NCI-H2171 (cell line): ENCODE measurements at regions not wholly inside any gene's neighbourhood (a gene's known extent, or its start where the extent isn't known, plus 50 kb on each side); places are given as distances from the start of the nearest gene placed in this dataset.
"Not testable (repeated sequence)": the region's sequence is repeated elsewhere in the genome, so short reads cannot be mapped to it uniquely, and the experiment has no call there.

Experiments
- DNase-seq: peaks from one replicate; lab custom pipeline; 2025; lab: John Stamatoyannopoulos, UW

DNA sequence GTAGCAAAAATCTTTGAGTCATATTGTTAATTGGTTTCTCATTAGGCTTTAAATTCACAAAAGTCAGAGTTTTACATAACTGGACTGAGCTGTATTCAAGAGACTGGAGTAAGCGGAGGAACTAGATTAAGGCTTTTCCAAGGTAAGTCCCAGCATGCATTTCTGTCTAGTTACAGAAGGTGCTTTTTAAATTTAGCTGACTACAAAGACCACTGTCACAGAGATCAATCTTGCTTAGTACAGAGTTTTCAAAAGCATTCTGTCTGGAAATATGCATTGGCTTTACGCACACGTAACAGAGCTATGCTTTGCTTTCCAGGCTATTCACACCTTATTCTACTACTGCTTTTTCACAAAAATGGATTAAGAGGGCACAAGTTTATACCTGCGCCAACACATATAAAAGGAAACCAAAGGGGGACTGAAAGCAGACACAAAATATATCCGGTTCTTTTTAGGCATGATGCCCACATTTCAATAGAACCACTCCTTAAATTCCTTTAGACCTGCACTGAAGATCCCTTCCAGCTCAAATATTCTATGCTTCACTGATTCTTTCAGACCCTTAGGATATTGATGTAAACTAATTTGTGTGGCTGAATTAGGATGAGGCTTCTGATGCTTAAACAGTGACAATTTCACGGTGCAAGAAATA lies 560.7 kb upstream of the CRIM1 start:
- DNase-seq = no peak

DNA sequence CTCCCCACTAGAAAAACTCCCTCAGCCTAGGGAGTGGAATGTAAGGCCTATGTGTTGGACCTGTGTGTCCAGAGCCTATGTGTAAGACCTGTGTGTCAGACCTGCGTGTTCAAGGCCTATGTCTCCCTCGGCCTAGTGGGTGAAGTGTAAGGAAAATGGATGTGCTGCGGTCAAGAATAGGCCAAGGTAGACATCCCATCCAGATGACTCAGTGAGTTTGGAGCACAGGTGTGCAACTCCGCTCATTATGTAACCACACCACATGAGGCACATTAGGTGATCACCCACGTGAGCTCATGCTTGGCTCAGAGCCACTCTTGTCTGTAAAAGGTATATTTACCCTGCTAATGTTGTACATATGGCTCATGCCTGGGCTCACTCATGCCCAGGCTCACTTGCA lies 565.3 kb upstream of the CRIM1 start:
- DNase-seq = no peak

DNA sequence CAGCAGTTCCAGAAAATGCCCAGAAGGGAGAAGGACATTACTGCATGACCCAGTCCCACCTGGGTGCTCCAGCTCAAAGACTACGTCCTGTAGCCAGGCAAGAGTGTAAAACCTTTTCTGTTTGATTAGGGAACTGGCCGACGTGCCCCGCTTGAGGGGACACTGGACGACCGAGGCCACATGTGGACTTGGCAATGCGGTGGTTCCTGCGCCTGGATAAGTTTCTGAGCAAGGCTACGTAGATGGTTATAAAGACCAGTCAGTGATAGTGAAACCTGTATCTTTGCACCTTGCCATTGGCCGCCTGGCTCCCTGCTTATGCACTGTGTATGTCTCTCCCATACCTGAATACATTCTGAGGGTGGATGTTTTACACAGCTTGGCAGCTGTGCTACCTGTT lies 567.0 kb upstream of the CRIM1 start:
- no peak for DNase-seq

DNA sequence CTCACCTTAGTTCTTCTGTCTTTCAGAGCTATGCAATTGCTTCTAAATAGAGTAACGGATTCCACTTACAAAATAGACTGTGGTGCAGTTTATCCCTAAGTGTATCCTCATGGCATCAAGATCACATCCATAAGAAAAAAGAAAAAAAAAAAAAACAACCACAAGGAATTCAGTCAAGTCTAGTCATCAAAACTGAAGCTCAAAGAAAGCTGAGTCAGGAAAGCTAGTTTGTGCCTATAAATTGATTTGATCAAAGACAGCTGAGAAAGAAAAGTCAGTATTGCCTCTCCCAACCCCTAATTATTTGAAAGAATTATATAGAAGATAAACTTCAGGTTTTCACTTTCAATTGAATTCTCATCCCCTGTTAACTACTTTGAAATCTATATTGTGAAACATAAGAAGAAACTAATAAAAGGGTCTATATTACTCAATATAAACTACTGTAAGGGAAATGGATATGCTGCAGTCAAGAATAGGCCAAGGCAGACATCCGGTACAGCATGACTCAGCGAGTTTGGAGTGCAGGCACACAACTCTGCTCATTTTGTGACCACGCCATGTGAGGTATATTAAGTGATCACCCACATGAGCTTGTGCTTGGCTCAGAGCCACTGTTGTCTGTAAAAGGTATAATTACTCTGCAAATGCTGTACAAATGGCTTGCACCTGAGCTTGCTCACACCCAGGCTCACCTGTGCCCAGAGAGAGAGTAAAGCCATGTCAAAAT lies 568.1 kb upstream of the CRIM1 start:
- DNase-seq = no peak

DNA sequence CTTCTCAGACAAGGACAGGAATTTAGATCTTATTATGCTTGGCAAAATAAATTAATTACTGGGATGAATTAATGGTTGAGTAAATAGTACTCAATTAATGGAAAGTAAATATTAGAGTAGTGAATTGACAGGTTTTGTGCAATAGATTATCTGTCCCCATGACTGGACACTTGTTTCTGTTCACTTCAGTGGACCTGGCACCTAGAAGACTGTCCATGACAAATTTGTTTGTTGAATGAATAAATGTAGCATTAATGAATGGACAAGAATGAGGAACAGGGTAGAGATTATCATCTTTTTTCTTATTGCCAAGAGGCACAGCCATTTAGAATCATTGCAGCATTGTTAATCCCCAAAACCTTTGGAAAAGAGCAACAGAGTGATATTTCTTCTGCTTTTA lies 570.0 kb upstream of the CRIM1 start:
- no peak for DNase-seq

DNA sequence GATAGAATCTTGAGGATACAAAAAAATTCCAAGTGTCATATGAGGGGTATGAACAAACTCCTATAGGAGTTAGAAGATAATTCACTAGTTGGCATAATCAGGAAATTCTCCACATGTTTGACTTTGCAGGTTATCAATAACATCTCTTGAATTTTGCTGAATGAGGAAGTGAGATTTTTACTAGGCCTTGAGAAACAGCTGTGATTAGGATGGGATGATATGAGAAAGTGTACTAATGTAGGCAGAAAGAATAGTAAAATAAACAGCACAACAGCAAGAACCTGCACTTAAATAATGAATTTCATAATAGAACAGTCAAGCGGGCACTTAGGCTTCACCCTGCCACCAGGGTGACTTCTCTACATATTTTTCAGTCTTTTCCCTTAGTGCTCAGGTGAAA lies 570.8 kb upstream of the CRIM1 start:
- DNase-seq = no peak

DNA sequence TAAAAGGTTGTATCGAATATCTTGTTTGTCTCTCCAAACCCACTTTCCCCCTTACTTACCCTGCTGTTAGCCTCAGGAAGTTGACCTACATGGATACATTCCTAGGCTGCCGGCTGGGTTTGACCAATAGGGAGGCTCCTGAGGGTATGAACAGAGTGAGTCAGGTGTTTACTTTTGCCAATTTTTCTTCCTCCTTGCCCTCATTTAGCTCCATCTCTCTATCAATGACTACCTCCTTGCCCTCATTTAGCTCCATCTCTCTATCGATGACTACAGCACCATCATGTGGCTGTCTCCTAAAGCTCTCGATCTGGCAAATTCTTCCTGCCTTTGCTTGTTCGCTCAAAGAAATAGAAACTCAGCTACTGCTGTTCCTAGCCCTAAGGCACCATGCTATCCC lies 571.9 kb upstream of the CRIM1 start:
- DNase-seq = no peak

DNA sequence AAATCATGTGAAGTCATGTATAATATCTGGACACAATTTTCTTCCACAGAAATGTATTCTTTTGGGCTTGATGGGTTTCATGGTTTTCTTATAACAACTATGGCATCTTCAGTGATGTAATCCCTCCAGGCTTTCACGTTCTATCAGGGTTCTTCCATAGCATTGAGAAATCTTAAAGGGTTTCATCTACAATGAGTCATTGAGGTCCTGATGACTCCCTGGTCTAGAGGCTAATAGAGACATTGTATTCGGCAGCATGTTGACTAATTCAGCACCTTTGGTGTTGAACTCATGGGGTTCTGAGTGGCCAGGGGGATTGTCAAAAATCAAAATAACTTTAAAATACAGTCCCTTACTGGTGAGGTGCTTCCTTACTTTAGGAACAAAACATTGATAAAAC lies 614.0 kb upstream of the CRIM1 start:
- no peak for DNase-seq

DNA sequence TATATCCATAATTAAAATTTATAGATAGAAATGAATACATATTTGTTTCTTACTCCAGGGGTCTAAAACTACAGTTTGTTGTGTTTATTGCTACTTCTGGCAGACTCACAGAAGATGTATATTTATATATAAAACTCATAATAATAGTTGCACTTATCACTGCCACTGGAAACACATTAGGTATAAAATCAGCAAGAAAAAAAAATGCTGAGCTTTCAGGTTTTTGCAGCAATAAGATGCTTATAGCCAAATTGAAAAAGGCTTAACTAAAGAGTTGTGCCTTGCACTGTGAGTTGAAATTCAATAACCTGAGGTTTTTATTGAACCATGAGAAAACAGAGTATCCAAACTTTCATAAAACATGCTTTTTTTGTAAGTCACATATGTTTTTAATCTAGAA lies 623.9 kb upstream of the CRIM1 start:
- DNase-seq = no peak

DNA sequence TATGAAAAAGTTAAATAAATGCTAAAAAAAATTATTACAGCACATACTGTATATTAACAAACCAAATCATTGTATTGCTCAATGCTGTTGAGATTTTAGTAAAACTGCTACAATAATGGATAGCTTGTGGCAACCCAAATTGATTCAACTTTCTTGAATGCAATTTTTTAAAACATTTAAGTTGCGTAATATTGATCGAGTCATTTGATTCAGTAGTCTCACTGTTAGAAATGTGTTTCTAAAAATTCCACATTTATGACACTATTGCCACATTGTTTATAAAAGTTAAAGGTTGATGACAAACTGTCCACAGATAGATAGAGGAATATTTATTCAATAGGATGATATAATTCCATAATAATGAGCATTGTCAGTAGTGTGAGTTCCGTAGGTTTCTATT lies 640.7 kb upstream of the CRIM1 start:
- no peak for DNase-seq

DNA sequence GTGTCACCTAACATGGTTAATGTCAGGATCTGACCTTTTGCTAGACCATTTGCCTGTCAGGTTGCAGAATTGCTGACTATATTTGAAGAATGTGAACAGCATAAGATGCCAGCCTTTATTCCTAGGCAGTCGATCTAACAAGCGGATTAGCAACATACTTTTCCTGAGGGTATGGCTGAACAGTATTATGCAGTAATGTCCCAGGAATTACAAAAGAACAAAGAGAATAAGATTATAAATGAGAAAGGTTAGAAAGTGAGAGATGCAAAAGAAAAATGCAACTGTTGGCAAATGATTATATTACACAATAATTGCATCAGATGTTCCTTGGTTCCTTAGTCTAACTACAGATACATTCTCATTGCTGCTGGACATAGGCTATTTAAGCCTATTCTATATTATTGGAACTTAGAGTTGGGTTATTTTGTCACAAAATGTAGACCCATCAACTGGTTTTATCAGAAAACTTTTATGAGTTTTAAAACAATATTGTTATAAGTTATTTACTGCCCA lies 647.1 kb upstream of the CRIM1 start:
- DNase-seq = no peak

DNA sequence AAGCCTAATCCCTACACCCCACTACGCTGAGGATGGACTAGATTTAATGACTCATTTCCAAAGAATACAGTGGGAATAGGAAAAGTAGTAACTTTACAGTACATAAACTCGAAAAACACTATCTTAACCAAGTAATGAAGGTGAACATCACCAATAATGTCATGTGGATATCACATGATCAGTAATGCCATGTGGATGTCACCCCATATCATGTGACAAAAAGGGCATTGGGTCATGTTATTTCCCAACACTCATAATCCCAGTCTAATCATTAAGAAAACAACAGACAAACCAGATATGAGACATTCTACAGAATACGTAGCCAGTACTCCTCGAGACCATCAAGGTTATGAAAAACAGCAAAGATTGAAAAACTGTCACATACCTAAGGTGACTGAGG lies 667.3 kb upstream of the CRIM1 start:
- DNase-seq = no peak

DNA sequence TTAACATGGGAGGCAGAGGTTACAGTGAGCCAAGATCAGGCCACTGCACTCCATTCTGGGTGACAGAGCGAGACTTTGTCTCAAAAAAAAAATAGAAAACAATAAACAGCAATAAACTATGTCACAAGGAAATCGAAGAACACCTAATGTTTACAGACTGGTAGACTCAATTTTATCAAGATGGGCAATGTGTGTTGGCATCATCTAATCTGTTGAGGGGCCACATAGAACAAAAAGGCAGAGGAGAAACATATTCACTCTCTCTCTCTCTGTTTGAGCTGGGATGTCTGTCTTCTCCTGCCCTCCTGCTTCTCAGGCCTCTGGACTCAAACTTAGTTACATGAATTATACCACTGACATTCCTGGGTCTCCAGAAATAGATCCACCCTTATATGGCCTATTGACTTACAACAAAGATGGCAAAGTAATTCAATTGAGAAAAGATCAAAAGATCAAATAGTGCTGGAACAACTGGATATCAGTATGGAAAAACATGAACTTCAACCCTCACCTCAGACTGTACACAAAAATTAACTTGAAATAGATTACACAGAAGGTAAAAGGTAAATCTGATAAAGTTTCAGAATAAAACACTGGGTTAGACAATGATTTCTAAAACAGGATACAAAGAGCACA lies 703.8 kb upstream of the CRIM1 start:
- no peak for DNase-seq

DNA sequence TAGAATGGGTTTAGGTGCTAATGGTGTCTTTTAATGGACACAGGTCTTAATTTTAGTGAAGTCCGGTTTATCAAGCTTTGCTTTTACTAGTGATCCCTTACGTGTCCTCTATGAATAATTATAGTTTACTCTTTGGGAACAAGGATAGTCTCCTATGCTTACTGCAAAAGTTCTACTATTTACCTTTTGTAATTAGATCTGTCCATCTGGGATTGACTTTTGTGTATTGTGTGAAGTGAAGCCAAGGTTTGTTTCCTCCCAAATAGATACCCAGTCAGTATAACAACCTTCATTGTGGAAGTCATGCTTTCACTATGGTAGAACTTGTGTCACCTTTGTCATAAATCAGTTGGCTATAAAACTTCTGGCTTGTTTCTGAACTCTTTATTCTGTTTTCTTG lies 740.9 kb upstream of the CRIM1 start:
- no peak for DNase-seq

DNA sequence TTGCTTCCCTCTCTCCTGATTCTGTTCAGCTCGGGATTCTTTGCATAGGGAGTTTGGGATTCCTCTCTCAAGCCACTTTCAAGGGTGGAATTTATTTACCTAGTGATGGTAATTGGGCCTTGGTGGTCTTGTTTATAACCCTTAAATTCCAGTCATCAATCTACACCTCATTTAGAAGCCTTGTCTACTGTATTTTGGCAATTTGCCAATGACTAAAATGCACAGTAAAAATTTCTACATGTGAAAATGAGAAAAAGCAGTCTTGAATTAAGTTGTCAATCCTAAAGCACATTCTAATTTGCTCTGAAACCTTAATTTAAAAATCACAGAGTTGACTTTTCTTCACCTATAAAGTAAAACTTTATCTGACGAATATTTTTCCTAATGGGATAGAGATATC lies 749.2 kb upstream of the CRIM1 start:
- no peak for DNase-seq

DNA sequence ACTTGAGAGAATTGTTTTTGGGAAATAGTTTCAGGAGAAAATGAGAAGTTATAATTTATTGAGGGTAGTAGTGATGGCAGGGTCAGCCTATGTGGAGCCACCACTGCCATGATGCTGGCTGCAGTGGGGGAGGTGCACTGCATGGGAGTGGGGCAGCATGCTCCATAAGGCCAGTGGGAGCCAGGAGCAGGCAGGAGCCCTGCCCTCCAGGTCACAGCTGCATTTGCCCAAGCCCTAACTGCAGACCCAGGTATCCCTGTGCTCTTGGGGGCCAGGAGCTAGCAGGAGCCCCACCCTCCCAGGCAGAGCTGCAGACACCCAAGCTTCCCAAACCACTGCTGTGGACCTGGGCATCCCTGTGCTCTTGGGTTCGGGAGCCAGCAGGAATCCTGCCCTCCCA lies 757.3 kb upstream of the CRIM1 start:
- no peak for DNase-seq

DNA sequence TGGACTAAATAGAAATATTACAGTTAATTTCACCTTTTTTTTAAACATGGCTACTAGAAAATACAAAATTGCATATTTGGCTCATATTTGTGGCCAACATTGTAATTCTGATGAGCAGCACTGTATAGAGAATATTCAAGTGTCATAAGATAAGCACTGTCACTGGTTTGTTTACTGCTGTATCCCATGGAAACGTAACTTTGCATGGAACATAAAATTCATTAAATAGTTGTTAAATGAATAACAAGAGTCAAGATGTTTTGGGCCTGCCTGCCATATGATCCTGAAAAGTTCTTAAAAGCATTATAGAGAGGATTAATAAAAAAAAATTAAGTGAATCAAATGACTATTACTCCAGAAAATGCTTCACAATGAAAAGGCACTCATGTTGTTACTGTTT lies 763.7 kb upstream of the CRIM1 start:
- DNase-seq = no peak

DNA sequence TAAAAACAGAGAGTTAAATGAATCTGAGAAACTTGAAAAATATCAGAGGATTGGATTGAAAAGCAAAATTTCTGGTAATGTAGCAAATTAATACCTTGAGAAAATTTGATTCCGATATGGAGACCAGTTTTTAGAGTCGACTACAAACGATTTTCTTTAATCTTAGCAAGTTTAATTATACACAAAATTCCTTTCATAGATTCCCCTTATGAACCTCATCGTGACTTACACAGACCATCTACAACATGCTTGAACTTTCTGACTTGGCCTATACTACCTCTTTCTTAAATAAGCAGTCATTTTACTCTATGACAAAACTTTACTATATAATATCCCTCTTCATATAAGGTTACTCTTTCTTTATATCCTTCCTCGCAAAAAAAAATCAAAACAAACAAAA lies 769.6 kb upstream of the CRIM1 start:
- DNase-seq = no peak

DNA sequence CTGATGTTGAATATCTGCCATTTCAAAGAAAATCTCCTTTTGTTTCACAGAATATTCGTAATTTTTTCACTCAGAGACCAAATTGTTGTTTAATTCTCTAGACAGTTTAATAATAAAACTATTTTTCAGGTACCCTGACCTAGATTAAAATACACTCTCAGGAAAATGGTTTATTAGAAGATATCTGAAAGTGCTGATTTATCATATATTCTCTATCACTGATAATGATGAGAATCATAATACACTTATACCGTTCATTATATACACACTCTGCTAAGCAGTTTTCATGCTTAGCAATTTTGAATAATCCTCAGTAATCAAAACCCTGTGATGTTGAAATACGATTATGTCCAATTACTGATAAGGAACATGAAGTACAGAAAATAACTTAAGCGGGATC lies 772.9 kb upstream of the CRIM1 start:
- DNase-seq = no peak

DNA sequence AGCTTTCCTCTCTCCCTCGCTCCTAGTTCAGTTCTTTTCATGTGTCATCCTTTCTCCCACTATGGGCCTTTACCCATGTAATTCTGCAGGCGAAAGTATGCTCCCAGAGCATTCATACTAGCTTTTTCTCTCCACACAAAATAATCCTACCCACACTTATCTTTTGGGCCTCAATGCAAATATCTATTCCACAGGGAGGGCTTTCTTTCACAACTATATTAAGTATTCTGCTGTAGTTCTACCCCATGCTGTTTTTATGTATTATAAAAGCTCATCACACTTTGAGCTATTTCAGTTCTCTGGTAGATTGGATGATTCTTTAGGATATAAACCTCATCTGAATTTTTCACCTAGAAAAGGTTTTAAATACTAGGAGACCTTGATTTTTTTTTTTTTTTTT lies 774.6 kb upstream of the CRIM1 start:
- no peak for DNase-seq

DNA sequence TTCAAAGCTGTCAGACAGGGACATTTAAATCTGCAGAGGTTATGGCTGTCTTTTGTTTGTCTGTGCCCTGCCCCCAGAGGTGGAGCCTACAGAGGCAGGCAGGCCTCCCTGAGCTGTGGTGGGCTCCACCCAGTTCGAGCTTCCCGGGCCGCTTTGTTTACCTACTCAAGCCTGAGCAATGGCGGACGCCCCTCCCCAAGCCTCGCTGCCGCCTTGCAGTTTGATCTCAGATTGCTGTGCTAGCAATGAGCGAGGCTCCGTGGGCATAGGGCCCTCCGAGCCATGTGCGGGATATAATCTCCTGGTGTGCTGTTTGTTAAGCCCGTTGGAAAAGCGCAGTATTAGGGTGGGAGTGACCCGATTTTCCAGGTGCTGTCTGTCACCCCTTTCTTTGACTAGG lies 787.0 kb upstream of the CRIM1 start:
- DNase-seq = not testable (repeated sequence)

DNA sequence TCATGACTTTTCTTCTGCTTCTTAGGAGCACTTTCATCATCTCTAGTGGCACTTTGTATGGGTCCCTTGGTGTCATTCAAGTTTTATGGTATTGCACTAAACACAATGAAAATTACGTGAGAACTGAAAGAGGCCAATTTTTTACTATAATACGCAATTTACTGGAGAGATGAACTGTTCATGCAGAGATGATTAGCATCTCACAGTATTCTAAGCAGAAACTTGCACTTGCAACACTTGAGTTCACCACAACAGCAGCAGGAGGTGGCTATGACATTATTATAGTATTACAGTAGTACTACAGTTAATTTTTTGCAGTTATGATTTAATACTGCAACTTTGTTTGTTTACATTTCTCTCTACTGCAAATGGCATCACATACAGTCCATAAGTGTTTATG lies 793.1 kb upstream of the CRIM1 start:
- DNase-seq = no peak

DNA sequence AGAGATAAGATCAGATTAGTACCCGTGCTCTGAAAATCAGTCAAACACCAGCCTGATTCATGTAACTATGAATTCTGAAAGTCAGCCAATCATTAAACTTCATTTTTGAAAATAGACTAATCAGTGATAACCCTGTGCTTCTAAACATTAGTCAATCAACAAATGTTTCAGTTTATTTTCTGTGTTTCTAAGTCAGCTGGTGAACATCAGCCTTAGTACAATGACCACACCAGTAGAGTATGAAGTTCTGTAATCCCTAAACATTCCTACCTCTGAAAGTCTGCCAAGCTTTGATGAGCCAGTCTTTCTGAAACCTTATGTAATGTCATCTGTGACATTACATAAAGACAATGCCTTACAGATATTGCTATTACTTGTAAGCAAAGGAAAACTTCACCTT lies 807.4 kb upstream of the CRIM1 start:
- no peak for DNase-seq

DNA sequence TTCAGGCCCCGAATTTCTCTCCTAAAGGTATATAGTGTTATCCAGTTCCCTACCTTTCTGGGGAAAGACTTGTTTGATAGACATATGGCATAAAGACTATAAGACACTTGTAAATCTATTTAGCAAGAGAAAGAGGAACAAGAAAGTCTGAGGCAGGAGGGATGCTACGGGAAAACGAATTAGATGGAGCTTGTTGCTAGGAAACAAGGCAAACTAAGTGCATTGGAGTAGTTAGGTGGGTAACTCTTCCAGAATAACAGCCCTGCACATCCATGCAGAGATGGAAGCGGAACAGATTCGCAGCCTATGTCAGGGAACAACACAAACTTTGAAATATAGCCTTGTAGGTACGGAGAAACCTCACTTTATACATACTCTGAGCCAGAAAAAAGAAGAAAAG lies 810.3 kb upstream of the CRIM1 start:
- no peak for DNase-seq
